ENCODE measurements at regions not wholly inside any gene's neighbourhood (a gene's known extent, or its start where the extent isn't known, plus 50 kb on each side); places are given as distances from the start of the nearest gene placed in this dataset.

DNA sequence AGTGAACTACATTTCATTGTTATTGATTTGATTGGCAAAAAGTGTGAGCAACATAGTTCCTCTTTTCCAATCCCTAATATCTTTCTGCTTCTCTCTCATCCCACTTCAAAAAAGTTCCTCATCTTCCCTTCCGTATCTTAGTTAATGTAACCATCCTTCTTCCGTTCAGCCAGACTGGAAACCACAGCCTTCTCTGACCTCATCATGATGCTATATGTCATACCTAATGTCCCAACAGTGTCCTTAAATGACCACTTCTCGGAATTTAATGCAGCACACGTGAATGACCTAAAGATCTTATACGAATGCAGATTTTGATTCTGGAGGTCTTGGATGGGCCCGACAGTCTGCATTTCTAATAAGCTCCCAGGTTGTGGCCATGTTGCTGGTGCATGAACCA, 320.3 kb upstream of the SATB1 start:
- POLR2A ChIA-PET: no interaction called here
- TF ChIP-seq, protein P1, sequence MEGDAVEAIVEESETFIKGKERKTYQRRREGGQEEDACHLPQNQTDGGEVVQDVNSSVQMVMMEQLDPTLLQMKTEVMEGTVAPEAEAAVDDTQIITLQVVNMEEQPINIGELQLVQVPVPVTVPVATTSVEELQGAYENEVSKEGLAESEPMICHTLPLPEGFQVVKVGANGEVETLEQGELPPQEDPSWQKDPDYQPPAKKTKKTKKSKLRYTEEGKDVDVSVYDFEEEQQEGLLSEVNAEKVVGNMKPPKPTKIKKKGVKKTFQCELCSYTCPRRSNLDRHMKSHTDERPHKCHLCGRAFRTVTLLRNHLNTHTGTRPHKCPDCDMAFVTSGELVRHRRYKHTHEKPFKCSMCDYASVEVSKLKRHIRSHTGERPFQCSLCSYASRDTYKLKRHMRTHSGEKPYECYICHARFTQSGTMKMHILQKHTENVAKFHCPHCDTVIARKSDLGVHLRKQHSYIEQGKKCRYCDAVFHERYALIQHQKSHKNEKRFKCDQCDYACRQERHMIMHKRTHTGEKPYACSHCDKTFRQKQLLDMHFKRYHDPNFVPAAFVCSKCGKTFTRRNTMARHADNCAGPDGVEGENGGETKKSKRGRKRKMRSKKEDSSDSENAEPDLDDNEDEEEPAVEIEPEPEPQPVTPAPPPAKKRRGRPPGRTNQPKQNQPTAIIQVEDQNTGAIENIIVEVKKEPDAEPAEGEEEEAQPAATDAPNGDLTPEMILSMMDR (IDR thresholded peaks at IDR 0.05; ENCODE audit: unreplicated experiment): no peak
- intact Hi-C loops (cut with micrococcal nuclease): no loop called here
- no TSS peak for BruUV-seq (replicated peaks)
- H3K4me1 Mint-ChIP-seq (ENCODE audit: insufficient read depth, unreplicated experiment): no peaks in the 10 kb centered on the region
- no peaks in the 10 kb centered on the region for H3K36me3 Mint-ChIP-seq (ENCODE audit: insufficient read depth, unreplicated experiment)
- no peak for DNase-seq (ENCODE audit: unreplicated experiment)
- no peak overlapping the region for H3K27ac Mint-ChIP-seq (ENCODE audit: low read depth, unreplicated experiment)
- no peaks in the 10 kb centered on the region for H3K9me3 Mint-ChIP-seq (ENCODE audit: unreplicated experiment)
- CTCF ChIA-PET: no interaction called here
- H3K4me3 Mint-ChIP-seq (ENCODE audit: unreplicated experiment): no peak overlapping the region
- H3K27me3 Mint-ChIP-seq (ENCODE audit: insufficient read depth, unreplicated experiment): peaks cover 31% of the 10 kb centered on the region

DNA sequence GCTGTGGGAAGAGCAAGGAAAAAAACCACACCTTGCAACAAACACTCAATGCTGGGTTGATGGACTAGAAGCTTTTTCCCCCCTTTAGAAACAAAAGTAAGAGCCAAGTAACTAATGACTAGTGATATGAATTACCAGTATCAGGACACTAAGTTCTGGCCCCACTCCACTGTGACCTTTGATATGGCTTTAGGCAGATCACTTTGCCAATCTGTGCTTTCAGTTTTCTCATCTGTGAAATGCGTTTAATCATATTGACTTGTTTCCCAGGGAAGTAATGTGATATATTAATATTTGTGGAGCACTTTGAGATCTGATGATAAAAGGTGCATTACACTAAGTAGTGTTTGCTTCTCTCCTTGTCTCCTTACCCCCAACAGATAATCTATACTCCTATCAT, 319.3 kb upstream of the SATB1 start:
- ChIA-PET POLR2A (no interaction called here), CTCF (no interaction called here)
- TF ChIP-seq, protein P1 (IDR thresholded peaks at IDR 0.05; ENCODE audit: unreplicated experiment): no peak
- Mint-ChIP-seq H3K27me3 (ENCODE audit: insufficient read depth, unreplicated experiment) (peaks cover 21% of the 10 kb centered on the region), H3K36me3 (ENCODE audit: insufficient read depth, unreplicated experiment) (no peaks in the 10 kb centered on the region), H3K4me3 (ENCODE audit: unreplicated experiment) (no peak overlapping the region), H3K27ac (ENCODE audit: low read depth, unreplicated experiment) (no peak overlapping the region), H3K9me3 (ENCODE audit: unreplicated experiment) (no peaks in the 10 kb centered on the region), H3K4me1 (ENCODE audit: insufficient read depth, unreplicated experiment) (no peaks in the 10 kb centered on the region)
- BruUV-seq (replicated peaks): no TSS peak
- intact Hi-C loops (cut with micrococcal nuclease): no loop called here
- no peak for DNase-seq (ENCODE audit: unreplicated experiment)

DNA sequence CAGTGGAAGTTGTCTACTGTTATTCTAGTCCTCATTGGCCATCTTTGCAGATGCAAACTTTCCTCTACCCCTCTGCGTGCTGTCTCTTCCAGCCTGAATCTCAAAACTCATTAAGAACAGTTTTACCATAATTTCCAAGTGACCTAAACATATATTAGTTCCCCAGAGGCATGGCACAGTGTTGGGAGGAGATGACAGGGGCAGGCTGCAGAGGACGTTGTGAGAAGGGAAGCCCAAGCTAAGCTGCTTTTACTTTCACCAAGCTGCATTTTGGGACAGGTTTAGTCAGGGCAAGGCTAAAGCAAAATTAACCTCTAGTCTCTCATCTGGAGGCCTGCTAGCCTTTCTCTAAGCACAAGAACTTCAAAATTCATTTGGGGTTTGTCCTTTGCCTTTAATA, 318.6 kb upstream of the SATB1 start:
- Mint-ChIP-seq H3K4me1 (ENCODE audit: insufficient read depth, unreplicated experiment) (no peaks in the 10 kb centered on the region), H3K27me3 (ENCODE audit: insufficient read depth, unreplicated experiment) (peaks cover 16% of the 10 kb centered on the region), H3K27ac (ENCODE audit: low read depth, unreplicated experiment) (no peak overlapping the region), H3K9me3 (ENCODE audit: unreplicated experiment) (no peaks in the 10 kb centered on the region), H3K36me3 (ENCODE audit: insufficient read depth, unreplicated experiment) (no peaks in the 10 kb centered on the region), H3K4me3 (ENCODE audit: unreplicated experiment) (no peak overlapping the region)
- ChIA-PET CTCF (no interaction called here), POLR2A (no interaction called here)
- TF ChIP-seq, protein P1 (IDR thresholded peaks at IDR 0.05; ENCODE audit: unreplicated experiment): no peak
- BruUV-seq (replicated peaks): no TSS peak
- intact Hi-C loops (cut with micrococcal nuclease): no loop called here
- DNase-seq (ENCODE audit: unreplicated experiment): no peak

DNA sequence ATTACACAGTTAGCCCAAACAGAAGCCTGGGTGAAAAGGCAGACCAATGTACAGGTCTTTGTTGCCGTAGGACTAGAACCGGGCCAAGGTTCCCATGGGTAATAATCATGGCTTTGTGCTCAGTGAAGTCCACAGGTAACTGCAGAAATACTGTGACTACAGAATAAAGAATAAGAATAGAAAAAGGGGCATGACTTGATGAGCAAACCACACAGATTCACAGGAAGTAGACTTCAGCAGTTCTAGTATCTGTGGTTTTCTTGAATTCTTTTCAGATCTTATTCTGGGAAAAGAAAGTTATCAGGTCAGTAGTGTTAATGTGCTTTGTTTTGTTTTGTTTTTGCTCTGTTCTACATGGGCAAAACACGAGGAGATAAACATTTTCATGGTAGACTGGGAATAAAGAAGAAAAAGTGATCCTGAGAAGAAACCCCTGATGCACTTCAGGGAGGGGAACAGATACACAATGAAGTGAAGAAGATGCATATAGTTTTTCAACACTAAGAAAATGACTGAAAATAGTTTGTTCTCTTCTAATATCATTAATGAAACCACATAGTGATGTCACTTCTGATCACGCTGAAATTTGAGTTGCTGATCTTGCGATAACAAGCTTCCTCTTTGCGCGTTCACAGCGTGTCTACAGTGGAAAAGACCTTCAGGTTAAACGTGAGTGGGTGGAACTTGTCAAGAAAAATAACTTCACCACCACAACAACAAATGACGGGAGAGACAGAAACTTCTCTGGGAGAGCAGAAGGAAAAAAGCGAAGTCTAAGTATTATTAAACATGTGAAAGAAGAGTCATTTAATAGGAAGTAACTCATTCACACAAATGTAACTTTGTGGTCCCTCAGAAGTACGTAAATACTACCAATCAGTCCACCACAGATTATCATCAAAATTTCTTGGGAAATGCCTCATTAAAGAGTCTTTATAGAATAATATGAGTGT, 315.8 kb upstream of the SATB1 start:
- Mint-ChIP-seq H3K4me3 (ENCODE audit: unreplicated experiment) (no peak overlapping the region), H3K4me1 (ENCODE audit: insufficient read depth, unreplicated experiment) (no peaks in the 10 kb centered on the region), H3K9me3 (ENCODE audit: unreplicated experiment) (no peaks in the 10 kb centered on the region), H3K36me3 (ENCODE audit: insufficient read depth, unreplicated experiment) (no peaks in the 10 kb centered on the region), H3K27me3 (ENCODE audit: insufficient read depth, unreplicated experiment) (peaks cover 15% of the 10 kb centered on the region), H3K27ac (ENCODE audit: low read depth, unreplicated experiment) (no peak overlapping the region)
- DNase-seq (ENCODE audit: unreplicated experiment): no peak
- no TSS peak for BruUV-seq (replicated peaks)
- ChIA-PET POLR2A (no interaction called here), CTCF (interaction anchor here (1.3 kb wide), 1 partner anchor 17 kb away, joined by 3 read pairs; no protein-coding TSS in a partner anchor)
- intact Hi-C loops (cut with micrococcal nuclease): no loop called here
- TF ChIP-seq, protein P1 (IDR thresholded peaks at IDR 0.05; ENCODE audit: unreplicated experiment): no peak
